ENCODE measurements at regions not wholly inside any gene's neighbourhood (a gene's known extent, or its start where the extent isn't known, plus 50 kb on each side); places are given as distances from the start of the nearest gene placed in this dataset.
"Not testable (repeated sequence)": the region's sequence is repeated elsewhere in the genome, so short reads cannot be mapped to it uniquely, and the experiment has no call there.

DNA sequence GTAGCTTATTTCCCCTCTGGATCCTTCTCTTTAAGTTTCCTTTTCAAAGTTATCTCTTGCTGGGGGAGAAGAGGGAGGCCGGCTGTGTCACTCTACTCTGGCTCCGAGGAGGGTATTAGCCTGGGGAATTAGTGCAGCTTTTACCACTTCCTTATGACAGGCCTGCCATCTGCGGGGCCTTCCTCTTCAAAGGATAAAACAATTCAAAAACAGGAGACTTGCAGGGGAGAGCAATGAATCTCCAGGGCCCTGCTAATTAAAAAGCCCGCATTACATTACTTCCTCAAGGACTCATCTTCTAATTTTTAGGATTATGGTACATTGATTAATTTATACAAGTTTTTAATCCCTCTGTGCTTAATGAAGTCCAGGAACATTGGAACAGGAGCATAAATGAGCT lies 190.9 kb upstream of the CDH5 start:
- H3K4me1 ChIP-seq (ENCODE audit: control insufficient read depth, insufficient read depth, low read length): peaks cover 8% of the 10 kb centered on the region
- 45 to 57% methylated on average over 3 to 4 of the region's 4 CpGs for WGBS, 2 experiments
- no peaks in the 10 kb centered on the region for H3K36me3 ChIP-seq (ENCODE audit: control insufficient read depth, insufficient read depth, low read length)
- H3K9me3 ChIP-seq (ENCODE audit: control insufficient read depth, low read length): no peaks in the 10 kb centered on the region
- no peak overlapping the region for H3K4me3 ChIP-seq (ENCODE audit: insufficient read depth, low read depth, low read length)
- no peak overlapping the region for H3K27ac ChIP-seq (ENCODE audit: insufficient read depth, low read depth, low read length, poor library complexity, severe bottlenecking)
- H3K27me3 ChIP-seq (ENCODE audit: control insufficient read depth, insufficient read depth, low read length, poor library complexity, severe bottlenecking): no peaks in the 10 kb centered on the region

DNA sequence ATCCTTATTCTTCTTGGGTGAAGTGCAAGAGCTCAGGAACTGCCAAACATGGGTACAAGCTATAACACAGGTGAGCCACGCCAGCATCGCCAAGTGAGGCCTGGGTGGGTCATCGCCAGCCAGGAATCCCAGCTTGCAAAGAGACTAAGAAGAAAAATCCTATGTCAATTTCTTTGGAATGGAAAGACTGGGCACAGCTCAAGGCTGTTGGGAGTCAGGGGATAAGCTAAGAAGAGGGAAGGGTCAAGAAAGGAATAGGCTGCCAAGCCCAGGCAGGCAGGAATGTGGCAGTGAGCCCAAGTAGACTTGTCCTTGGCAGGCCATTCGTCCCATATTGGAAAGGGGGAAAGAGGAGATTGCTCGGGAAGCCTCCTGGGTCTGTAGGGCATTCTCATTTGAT lies 191.4 kb upstream of the CDH5 start:
- Histone ChIP-seq H3K36me3 (ENCODE audit: control insufficient read depth, insufficient read depth, low read length) (no peaks in the 10 kb centered on the region), H3K27ac (ENCODE audit: insufficient read depth, low read depth, low read length, poor library complexity, severe bottlenecking) (no peak overlapping the region), H3K4me1 (ENCODE audit: control insufficient read depth, insufficient read depth, low read length) (peaks cover 8% of the 10 kb centered on the region), H3K4me3 (ENCODE audit: insufficient read depth, low read depth, low read length) (no peak overlapping the region), H3K9me3 (ENCODE audit: control insufficient read depth, low read length) (no peaks in the 10 kb centered on the region), H3K27me3 (ENCODE audit: control insufficient read depth, insufficient read depth, low read length, poor library complexity, severe bottlenecking) (no peaks in the 10 kb centered on the region)
- WGBS, 2 experiments: 93 to 94% methylated on average over 5 of the region's 5 CpGs

DNA sequence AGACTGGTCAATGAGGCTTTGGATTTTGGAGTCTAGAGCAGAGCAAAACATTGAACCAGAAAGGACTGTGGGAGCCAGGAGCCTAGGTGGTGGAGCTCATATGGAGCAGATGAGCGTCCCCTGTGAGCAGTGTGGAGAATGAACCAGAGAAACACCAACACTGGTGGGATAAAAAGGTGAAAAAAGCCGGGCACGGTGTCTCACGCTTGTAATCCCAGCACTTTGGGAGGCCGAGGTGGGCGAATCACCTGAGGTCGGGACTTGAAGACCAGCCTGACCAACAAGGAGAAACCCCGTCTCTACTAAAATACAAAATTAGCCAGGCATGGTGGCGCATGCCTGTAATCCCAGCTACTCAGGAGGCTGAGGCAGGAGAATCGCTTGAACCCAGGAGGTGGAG lies 192.7 kb upstream of the CDH5 start:
- H3K27ac ChIP-seq (ENCODE audit: insufficient read depth, low read depth, low read length, poor library complexity, severe bottlenecking); H3K4me1 ChIP-seq (ENCODE audit: control insufficient read depth, insufficient read depth, low read length); H3K27me3 ChIP-seq (ENCODE audit: control insufficient read depth, insufficient read depth, low read length, poor library complexity, severe bottlenecking); H3K9me3 ChIP-seq (ENCODE audit: control insufficient read depth, low read length); H3K4me3 ChIP-seq (ENCODE audit: insufficient read depth, low read depth, low read length); H3K36me3 ChIP-seq (ENCODE audit: control insufficient read depth, insufficient read depth, low read length): not testable (repeated sequence)
- 95 to 96% methylated on average over 10 of the region's 10 CpGs for WGBS, 2 experiments

DNA sequence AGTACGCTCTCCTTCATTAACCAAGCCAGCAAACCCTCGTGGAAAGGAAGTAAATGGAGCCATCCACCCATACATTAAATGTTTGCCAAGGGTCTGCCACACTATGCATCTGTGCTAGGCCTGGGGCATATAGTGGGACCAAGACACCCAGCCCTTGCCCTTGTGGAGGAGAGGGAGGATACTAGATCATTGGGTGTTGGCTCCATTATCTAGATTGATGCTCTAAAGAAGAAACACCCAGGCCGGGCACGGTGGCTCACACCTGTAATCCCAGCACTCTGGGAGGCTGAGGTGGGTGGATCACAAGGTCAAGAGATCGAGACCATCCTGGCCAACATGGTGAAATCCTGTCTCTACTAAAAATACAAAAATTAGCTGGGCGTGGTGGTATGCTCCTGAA lies 193.3 kb upstream of the CDH5 start:
- H3K9me3 ChIP-seq (ENCODE audit: control insufficient read depth, low read length); H3K36me3 ChIP-seq (ENCODE audit: control insufficient read depth, insufficient read depth, low read length); H3K4me1 ChIP-seq (ENCODE audit: control insufficient read depth, insufficient read depth, low read length); H3K27me3 ChIP-seq (ENCODE audit: control insufficient read depth, insufficient read depth, low read length, poor library complexity, severe bottlenecking); H3K4me3 ChIP-seq (ENCODE audit: insufficient read depth, low read depth, low read length); H3K27ac ChIP-seq (ENCODE audit: insufficient read depth, low read depth, low read length, poor library complexity, severe bottlenecking): not testable (repeated sequence)
- 90 to 94% methylated on average over 6 of the region's 6 CpGs for WGBS, 2 experiments

DNA sequence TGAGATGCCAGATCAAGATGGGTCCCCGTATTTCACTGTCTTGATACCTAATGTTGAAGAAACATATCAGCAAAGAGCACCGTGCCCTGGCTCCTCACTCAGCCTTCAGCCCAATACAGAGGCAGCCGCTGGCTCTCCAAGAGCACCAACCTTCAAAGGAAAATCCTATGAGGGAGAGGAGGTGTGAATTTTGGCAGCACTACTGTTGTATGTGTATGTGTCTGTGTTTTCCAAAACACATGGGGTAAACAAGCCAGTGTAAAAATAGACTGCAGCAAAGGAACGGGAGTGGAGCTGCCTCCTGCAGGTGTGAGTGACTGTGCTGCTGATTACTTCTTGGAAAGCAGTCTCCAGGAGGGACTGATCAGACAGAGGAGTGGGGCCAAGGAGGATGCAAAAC lies 194.0 kb upstream of the CDH5 start:
- Histone ChIP-seq H3K9me3 (ENCODE audit: control insufficient read depth, low read length) (no peaks in the 10 kb centered on the region), H3K27ac (ENCODE audit: insufficient read depth, low read depth, low read length, poor library complexity, severe bottlenecking) (no peak overlapping the region), H3K36me3 (ENCODE audit: control insufficient read depth, insufficient read depth, low read length) (no peaks in the 10 kb centered on the region), H3K4me3 (ENCODE audit: insufficient read depth, low read depth, low read length) (no peak overlapping the region), H3K27me3 (ENCODE audit: control insufficient read depth, insufficient read depth, low read length, poor library complexity, severe bottlenecking) (no peaks in the 10 kb centered on the region), H3K4me1 (ENCODE audit: control insufficient read depth, insufficient read depth, low read length) (peaks cover 8% of the 10 kb centered on the region)
- WGBS, 2 experiments: 88 to 92% methylated on average over 4 of the region's 4 CpGs

DNA sequence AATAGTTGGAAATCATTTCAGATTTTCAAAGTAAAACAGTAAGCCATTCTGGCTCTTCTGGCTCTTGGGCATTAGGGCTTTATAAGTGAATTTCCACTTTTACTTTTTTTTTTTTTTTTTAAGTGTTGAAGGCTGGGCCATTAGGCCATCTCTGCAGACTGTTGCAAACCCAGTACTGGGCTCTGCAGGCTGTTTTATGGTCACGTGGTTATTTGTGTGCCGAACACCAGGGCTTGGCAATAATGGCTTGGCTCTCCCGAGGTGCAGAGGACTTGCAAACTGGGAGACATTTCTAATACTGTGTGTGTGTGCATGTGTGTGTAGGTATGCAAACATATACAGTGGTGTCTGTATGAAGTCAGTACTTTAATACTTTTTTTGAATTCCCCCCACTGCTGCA lies 194.9 kb upstream of the CDH5 start:
- peaks cover 8% of the 10 kb centered on the region for H3K4me1 ChIP-seq (ENCODE audit: control insufficient read depth, insufficient read depth, low read length)
- WGBS, 2 experiments: 97 to 98% methylated on average over 3 of the region's 3 CpGs
- H3K27me3 ChIP-seq (ENCODE audit: control insufficient read depth, insufficient read depth, low read length, poor library complexity, severe bottlenecking): no peaks in the 10 kb centered on the region
- no peaks in the 10 kb centered on the region for H3K9me3 ChIP-seq (ENCODE audit: control insufficient read depth, low read length)
- no peak overlapping the region for H3K4me3 ChIP-seq (ENCODE audit: insufficient read depth, low read depth, low read length)
- H3K27ac ChIP-seq (ENCODE audit: insufficient read depth, low read depth, low read length, poor library complexity, severe bottlenecking): no peak overlapping the region
- no peaks in the 10 kb centered on the region for H3K36me3 ChIP-seq (ENCODE audit: control insufficient read depth, insufficient read depth, low read length)

DNA sequence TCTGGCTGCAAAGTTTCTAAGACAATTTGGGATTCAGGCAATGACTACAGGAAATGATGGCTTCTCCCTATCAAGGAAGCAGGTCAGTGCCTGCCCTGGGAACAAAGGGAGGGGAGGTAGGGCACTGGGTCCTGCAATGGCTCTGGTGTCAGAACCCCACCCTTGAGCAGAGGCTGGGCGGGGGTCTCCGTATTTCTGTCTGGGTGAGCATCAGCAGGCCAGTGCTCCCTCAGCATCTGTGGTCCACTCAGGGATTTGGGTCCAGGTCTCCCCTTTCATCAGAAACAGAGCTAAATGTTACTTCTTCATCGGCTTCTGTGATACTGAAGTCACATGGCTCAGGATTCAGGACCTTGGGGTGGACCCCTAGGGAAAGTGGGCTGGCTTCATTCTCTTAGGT lies 195.5 kb upstream of the CDH5 start:
- H3K27me3 ChIP-seq (ENCODE audit: control insufficient read depth, insufficient read depth, low read length, poor library complexity, severe bottlenecking): no peaks in the 10 kb centered on the region
- H3K4me3 ChIP-seq (ENCODE audit: insufficient read depth, low read depth, low read length): no peak overlapping the region
- peaks cover 4% of the 10 kb centered on the region for H3K4me1 ChIP-seq (ENCODE audit: control insufficient read depth, insufficient read depth, low read length)
- no peaks in the 10 kb centered on the region for H3K36me3 ChIP-seq (ENCODE audit: control insufficient read depth, insufficient read depth, low read length)
- H3K27ac ChIP-seq (ENCODE audit: insufficient read depth, low read depth, low read length, poor library complexity, severe bottlenecking): no peak overlapping the region
- 78 to 82% methylated on average over 3 of the region's 3 CpGs for WGBS, 2 experiments
- H3K9me3 ChIP-seq (ENCODE audit: control insufficient read depth, low read length): no peaks in the 10 kb centered on the region

DNA sequence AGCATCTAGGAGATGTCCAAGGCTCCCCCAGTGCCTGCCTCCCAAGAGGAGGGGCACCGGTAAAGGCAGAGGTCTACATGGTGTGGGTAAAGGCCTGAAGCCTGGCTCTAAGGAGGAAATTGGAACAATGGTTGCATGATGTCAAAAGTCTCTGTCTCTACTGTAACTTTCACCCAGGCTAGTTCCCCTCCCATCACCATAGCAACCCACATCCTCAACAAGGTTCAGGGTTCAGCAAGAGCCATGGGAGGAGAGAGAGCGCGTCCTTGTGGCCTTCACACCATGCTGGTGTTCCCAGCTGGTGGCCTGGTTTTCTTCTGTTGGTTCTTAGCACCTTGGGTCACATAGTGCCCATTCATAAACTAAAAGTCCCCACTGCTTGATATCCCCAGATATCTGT lies 196.7 kb upstream of the CDH5 start:
- Histone ChIP-seq H3K27ac (ENCODE audit: insufficient read depth, low read depth, low read length, poor library complexity, severe bottlenecking) (no peak overlapping the region), H3K36me3 (ENCODE audit: control insufficient read depth, insufficient read depth, low read length) (no peaks in the 10 kb centered on the region), H3K4me1 (ENCODE audit: control insufficient read depth, insufficient read depth, low read length) (no peaks in the 10 kb centered on the region), H3K27me3 (ENCODE audit: control insufficient read depth, insufficient read depth, low read length, poor library complexity, severe bottlenecking) (no peaks in the 10 kb centered on the region), H3K4me3 (ENCODE audit: insufficient read depth, low read depth, low read length) (no peak overlapping the region), H3K9me3 (ENCODE audit: control insufficient read depth, low read length) (no peaks in the 10 kb centered on the region)
- WGBS, 2 experiments: 84 to 92% methylated on average over 3 of the region's 3 CpGs

DNA sequence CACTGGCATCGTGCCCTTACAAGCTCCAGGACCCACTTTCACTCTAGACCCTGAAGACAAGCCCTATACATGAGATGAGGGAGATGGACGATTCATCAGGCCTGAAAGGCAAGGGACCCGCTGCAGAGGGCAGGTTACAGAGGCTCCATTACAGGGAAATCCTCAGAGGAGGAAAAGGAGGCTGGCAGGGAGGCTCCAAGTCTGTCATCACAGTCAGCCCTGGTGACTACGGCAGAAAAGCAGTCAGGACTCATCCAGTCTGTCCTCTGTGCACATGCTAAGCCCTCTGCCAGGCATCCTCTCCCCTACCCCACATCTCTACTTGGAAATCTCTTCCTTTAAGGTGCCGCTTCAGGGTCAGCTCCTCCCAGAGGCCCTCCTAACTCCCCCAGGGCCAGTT lies 197.7 kb upstream of the CDH5 start:
- Histone ChIP-seq H3K27me3 (ENCODE audit: control insufficient read depth, insufficient read depth, low read length, poor library complexity, severe bottlenecking) (no peaks in the 10 kb centered on the region), H3K4me1 (ENCODE audit: control insufficient read depth, insufficient read depth, low read length) (no peaks in the 10 kb centered on the region), H3K27ac (ENCODE audit: insufficient read depth, low read depth, low read length, poor library complexity, severe bottlenecking) (no peak overlapping the region), H3K9me3 (ENCODE audit: control insufficient read depth, low read length) (no peaks in the 10 kb centered on the region), H3K4me3 (ENCODE audit: insufficient read depth, low read depth, low read length) (no peak overlapping the region), H3K36me3 (ENCODE audit: control insufficient read depth, insufficient read depth, low read length) (no peaks in the 10 kb centered on the region)
- WGBS, 2 experiments: 53 to 56% methylated on average over 5 of the region's 5 CpGs

DNA sequence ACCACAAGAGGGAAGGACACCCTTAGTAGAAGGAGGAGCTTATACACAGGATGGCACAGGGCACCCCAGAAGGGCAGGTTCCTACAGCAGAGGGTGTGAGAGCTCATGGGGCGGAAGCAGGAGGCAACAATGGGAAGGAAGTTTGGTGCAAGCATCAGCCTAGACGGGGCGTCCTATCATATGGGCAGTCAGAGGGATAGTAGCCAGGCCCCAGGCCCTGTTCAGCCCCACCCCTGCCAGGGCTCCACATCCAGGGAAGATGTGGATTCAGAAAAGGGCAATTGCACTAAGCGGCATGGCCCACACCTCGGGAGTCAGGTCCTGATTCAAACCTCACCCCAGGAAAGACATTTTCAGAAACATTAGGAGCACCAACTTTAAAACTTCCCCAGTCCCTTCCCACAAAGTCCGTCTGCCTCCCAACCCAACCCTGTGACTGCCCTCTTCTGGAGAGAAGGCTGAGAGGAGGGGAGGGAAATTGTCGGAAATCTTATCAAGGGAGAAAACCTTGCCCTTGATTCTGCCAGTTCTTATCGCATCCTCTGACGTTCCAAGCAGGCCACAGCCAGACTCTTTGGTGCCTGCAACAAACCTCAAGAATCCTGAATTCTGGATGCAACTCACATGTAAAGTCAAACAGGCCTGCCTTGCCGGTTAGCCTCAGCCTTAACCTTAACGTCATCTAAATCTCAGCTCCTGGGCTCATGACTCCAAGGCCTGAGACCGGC lies 198.8 kb upstream of the CDH5 start:
- no peak overlapping the region for H3K4me3 ChIP-seq (ENCODE audit: insufficient read depth, low read depth, low read length)
- no peaks in the 10 kb centered on the region for H3K36me3 ChIP-seq (ENCODE audit: control insufficient read depth, insufficient read depth, low read length)
- H3K9me3 ChIP-seq (ENCODE audit: control insufficient read depth, low read length): no peaks in the 10 kb centered on the region
- WGBS, 2 experiments: 82 to 84% methylated on average over 12 of the region's 12 CpGs
- no peak overlapping the region for H3K27ac ChIP-seq (ENCODE audit: insufficient read depth, low read depth, low read length, poor library complexity, severe bottlenecking)
- no peaks in the 10 kb centered on the region for H3K27me3 ChIP-seq (ENCODE audit: control insufficient read depth, insufficient read depth, low read length, poor library complexity, severe bottlenecking)
- H3K4me1 ChIP-seq (ENCODE audit: control insufficient read depth, insufficient read depth, low read length): no peaks in the 10 kb centered on the region

DNA sequence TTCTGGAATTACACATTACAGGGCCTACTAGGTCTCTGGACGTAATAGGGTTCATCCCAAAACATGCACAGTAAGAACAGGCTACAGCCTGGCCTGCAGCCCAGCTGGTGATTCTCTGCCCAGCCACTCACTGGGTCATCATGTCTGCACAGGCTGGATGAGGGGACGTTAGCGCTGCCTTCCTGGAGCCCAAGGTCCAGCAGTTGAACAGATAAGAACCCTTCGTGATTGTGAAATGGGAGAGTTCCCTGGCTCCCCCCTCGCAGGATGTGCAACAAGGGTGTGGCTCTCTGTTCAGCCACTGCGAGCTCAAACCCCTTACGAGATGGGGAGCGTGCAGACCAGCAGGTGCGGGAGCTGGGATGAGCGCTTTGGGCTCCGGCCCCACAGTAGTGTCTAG lies 200.0 kb upstream of the CDH5 start:
- Histone ChIP-seq H3K4me3 (ENCODE audit: insufficient read depth, low read depth, low read length) (no peak overlapping the region), H3K27ac (ENCODE audit: insufficient read depth, low read depth, low read length, poor library complexity, severe bottlenecking) (no peak overlapping the region), H3K4me1 (ENCODE audit: control insufficient read depth, insufficient read depth, low read length) (no peaks in the 10 kb centered on the region), H3K36me3 (ENCODE audit: control insufficient read depth, insufficient read depth, low read length) (no peaks in the 10 kb centered on the region), H3K27me3 (ENCODE audit: control insufficient read depth, insufficient read depth, low read length, poor library complexity, severe bottlenecking) (no peaks in the 10 kb centered on the region), H3K9me3 (ENCODE audit: control insufficient read depth, low read length) (no peaks in the 10 kb centered on the region)
- 95% methylated on average over 11 of the region's 11 CpGs for WGBS, 2 experiments

All from ectodermal cell (in vitro differentiated cells).